ENCODE measurements at regions not wholly inside any gene's neighbourhood (a gene's known extent, or its start where the extent isn't known, plus 50 kb on each side); places are given as distances from the start of the nearest gene placed in this dataset.

DNA sequence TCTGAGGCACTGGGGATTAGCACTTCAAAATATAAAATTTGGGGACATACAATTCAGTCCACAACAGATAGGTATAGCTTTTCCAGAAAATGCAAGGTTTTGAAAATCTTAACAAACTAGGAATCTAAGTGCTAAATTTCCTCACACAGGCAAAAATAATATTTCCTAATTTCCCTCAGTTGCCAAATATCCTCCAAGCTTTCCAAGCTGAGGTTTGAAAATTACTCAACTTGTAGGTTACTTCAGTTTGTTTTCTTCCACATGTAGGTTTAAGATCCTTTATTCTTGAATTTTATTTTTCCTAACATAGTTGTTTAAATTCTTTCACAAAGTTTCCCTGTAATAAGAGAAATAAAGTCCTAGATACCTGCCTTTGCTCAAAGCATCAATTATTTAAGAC, 192.9 kb upstream of the NRXN1 start:
- TF ChIP-seq, protein P1, sequence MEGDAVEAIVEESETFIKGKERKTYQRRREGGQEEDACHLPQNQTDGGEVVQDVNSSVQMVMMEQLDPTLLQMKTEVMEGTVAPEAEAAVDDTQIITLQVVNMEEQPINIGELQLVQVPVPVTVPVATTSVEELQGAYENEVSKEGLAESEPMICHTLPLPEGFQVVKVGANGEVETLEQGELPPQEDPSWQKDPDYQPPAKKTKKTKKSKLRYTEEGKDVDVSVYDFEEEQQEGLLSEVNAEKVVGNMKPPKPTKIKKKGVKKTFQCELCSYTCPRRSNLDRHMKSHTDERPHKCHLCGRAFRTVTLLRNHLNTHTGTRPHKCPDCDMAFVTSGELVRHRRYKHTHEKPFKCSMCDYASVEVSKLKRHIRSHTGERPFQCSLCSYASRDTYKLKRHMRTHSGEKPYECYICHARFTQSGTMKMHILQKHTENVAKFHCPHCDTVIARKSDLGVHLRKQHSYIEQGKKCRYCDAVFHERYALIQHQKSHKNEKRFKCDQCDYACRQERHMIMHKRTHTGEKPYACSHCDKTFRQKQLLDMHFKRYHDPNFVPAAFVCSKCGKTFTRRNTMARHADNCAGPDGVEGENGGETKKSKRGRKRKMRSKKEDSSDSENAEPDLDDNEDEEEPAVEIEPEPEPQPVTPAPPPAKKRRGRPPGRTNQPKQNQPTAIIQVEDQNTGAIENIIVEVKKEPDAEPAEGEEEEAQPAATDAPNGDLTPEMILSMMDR (IDR thresholded peaks at IDR 0.05; ENCODE audit: low read depth, low read length) = no peak
- Histone ChIP-seq H3K27ac (ENCODE audit: low read depth, low read length) (no peak overlapping the region), H3K27me3 (ENCODE audit: control insufficient read depth, insufficient read depth, low read length) (no peaks in the 10 kb centered on the region), H3K4me3 (ENCODE audit: low read depth, low read length) (no peak overlapping the region), H3K9me3 (ENCODE audit: control insufficient read depth, insufficient read depth, low read length) (no peaks in the 10 kb centered on the region)
- ChIA-PET POLR2A (no interaction called here), CTCF (no interaction called here)
- DNase-seq (ENCODE audit: low read depth, low spot score) = no peak

DNA sequence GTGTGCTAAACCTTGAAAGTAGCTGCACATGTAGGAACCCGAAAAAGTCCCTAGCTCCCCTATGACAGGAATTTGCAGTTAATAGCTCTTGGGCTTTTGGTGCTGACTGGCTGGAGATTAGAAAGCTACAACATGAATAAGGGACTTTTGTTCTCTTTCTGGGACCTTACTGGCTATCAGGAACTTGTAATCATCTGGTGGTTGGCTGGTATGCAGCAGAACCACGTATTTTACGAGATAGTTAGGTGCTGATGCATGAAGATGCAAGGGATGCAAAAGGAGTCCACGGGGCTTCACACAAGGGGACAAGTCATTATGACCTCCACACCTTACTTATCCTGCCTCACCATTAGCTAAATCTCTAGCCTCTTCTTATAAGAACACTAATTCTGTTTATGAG, 190.2 kb upstream of the NRXN1 start:
- TF ChIP-seq, protein P1 (IDR thresholded peaks at IDR 0.05; ENCODE audit: low read depth, low read length) = no peak
- POLR2A ChIA-PET = no interaction called here
- no peaks in the 10 kb centered on the region for H3K9me3 ChIP-seq (ENCODE audit: control insufficient read depth, insufficient read depth, low read length)
- H3K27me3 ChIP-seq (ENCODE audit: control insufficient read depth, insufficient read depth, low read length) = no peaks in the 10 kb centered on the region
- no peak overlapping the region for H3K27ac ChIP-seq (ENCODE audit: low read depth, low read length)
- CTCF ChIA-PET = no interaction called here
- DNase-seq (ENCODE audit: low read depth, low spot score) = no peak
- H3K4me3 ChIP-seq (ENCODE audit: low read depth, low read length) = no peak overlapping the region

DNA sequence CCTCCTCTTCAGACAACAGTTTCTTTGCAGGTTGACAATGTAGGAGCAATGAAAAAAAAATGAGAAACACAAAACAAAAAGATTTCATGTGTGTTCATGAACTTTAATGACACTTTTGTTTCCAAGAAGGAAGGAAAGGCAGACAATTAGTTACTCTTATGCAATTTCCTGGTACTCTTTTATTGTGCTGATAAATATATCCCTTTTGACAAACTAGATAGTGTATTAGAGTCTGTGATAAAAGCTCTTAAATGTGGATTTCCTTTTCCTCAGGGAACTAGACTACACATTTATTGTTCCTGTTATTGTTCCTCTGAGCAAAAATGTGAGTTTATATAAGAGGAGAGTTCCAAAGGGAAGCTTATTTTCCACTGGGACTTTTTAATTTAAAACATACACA, 188.7 kb upstream of the NRXN1 start:
- TF ChIP-seq, protein P1 (IDR thresholded peaks at IDR 0.05; ENCODE audit: low read depth, low read length) = no peak
- DNase-seq (ENCODE audit: low read depth, low spot score) = no peak
- Histone ChIP-seq H3K27me3 (ENCODE audit: control insufficient read depth, insufficient read depth, low read length) (no peaks in the 10 kb centered on the region), H3K27ac (ENCODE audit: low read depth, low read length) (no peak overlapping the region), H3K4me3 (ENCODE audit: low read depth, low read length) (no peak overlapping the region), H3K9me3 (ENCODE audit: control insufficient read depth, insufficient read depth, low read length) (no peaks in the 10 kb centered on the region)
- POLR2A ChIA-PET = no interaction called here
- CTCF ChIA-PET = no interaction called here

DNA sequence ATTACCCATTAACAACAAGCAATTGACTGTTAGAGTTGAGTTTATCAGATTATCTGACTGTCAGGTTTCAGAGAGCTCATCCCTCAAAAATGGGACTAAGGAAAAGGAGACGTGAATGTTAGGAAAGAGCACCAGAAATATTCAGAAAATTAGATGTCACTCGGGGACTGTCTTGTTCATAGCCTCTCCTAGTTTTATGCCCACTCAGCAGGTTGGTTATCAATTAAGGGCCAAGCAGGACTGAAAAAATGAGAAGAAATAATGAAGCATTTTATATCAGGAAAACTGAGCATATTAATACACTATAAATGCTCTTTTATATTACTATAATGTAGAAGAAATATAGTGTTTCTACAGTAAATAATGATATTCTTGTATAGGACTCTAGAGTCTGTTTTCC, 188.1 kb upstream of the NRXN1 start:
- Histone ChIP-seq H3K27me3 (ENCODE audit: control insufficient read depth, insufficient read depth, low read length) (no peaks in the 10 kb centered on the region), H3K9me3 (ENCODE audit: control insufficient read depth, insufficient read depth, low read length) (no peaks in the 10 kb centered on the region), H3K27ac (ENCODE audit: low read depth, low read length) (no peak overlapping the region), H3K4me3 (ENCODE audit: low read depth, low read length) (no peak overlapping the region)
- ChIA-PET POLR2A (no interaction called here), CTCF (no interaction called here)
- DNase-seq (ENCODE audit: low read depth, low spot score) = no peak
- TF ChIP-seq, protein P1 (IDR thresholded peaks at IDR 0.05; ENCODE audit: low read depth, low read length) = no peak

DNA sequence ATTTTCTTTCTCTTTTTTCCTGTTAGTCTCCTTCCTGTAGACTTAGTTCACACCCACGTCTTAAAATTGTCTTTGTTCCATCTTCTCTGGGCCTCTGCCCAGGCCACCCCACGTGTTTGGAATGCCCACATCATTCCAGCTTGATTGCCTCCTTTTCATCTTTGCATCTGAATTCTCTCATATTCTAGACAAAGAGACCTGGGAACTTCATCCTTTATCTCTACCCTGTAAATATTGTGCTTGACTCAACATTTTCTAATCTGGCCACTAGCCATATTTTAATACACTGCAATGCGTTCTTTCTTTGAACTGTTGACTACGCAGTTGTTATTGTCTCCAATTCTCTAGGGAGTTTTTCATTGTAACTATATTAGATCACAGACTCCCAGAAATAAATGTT, 187.5 kb upstream of the NRXN1 start:
- H3K27me3 ChIP-seq (ENCODE audit: control insufficient read depth, insufficient read depth, low read length) = no peaks in the 10 kb centered on the region
- H3K4me3 ChIP-seq (ENCODE audit: low read depth, low read length) = no peak overlapping the region
- no peak overlapping the region for H3K27ac ChIP-seq (ENCODE audit: low read depth, low read length)
- TF ChIP-seq, protein P1 (IDR thresholded peaks at IDR 0.05; ENCODE audit: low read depth, low read length) = no peak
- DNase-seq (ENCODE audit: low read depth, low spot score) = peak; percentile 10
- CTCF ChIA-PET = no interaction called here
- POLR2A ChIA-PET = no interaction called here
- no peaks in the 10 kb centered on the region for H3K9me3 ChIP-seq (ENCODE audit: control insufficient read depth, insufficient read depth, low read length)

Measured in AG04450 (cell line).